BJ (cell line): ENCODE measurements at regions not wholly inside any gene's neighbourhood (a gene's known extent, or its start where the extent isn't known, plus 50 kb on each side); places are given as distances from the start of the nearest gene placed in this dataset.
A peak's percentile ranks its signal among the peaks of the same experiment; 100 is the strongest.

Experiments
- CTCF ChIA-PET: fragments of 350-600 bp; formaldehyde crosslinking; extraction: SDS; loops from one replicate; lab custom pipeline; 2021; ENCODE audit warnings: antibody characterized with exemption, inconsistent platforms; lab: Yijun Ruan, JAX
- POLR2A ChIA-PET: fragments of 300-600 bp; sonication (Branson Sonifier 250); formaldehyde crosslinking; extraction: SDS; loops from one replicate; lab custom pipeline; 2021; ENCODE audit warnings: antibody characterized with exemption; lab: Charles Lee
- DNase-seq: peaks from one replicate; pipeline ENCODE4 v3.0.0-alpha.2; 2011; ENCODE audit warnings: low read depth
- H3K27me3 ChIP-seq: 2 replicates; pipeline ENCODE4 v1.6.0; 2011; ENCODE audit warnings: low read length; ENCODE audit not compliant: control insufficient read depth, insufficient read depth
- H3K36me3 ChIP-seq: 2 replicates; pipeline ENCODE4 v1.5.1; 2011; ENCODE audit warnings: low read length; ENCODE audit not compliant: control insufficient read depth, insufficient read depth
- H3K4me3 ChIP-seq: 2 replicates; pipeline ENCODE4 v1.5.1; 2011; ENCODE audit warnings: low read depth, mild to moderate bottlenecking, control low read depth, low read length
- CTCF ChIP-seq: IDR thresholded peaks from 2 replicates; pipeline ENCODE4 v1.5.1; 2011; ENCODE audit warnings: low read depth, mild to moderate bottlenecking, control low read depth, inconsistent platforms, low read length, moderate library complexity; ENCODE audit not compliant: insufficient read depth

GRCh38 chr9:1219284-1219683 is 169.1 kb downstream of the DMRT2 start:
- ChIA-PET CTCF (interaction anchor here (0.6 to 1.0 kb wide), 2 partner anchors 10 to 28 kb away, joined by 3 read pairs; no protein-coding TSS in a partner anchor), POLR2A (no interaction called here)

DNA sequence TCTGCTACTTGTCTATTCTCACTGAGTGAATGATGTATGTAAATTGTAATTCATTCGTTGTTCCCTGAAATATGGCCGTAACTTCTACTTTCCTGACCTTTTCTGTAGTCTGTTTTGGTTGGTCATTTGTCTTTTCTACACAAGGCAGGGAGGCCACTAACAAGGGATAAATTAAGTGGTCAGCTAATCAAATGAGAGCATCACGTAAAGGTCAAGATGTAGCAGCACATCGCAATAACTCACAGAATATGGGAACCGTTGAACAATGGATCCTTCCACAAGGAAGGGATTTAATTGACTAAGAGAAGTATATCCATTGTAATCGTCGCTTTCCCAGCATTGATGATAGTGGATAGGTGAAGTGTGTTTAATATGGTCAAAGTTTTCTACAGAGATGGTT is 171.1 kb downstream of the DMRT2 start:
- CTCF ChIA-PET = no interaction called here
- H3K4me3 ChIP-seq = no peak overlapping the region
- no peaks in the 10 kb centered on the region for H3K36me3 ChIP-seq
- TF ChIP-seq CTCF = no peak
- no peaks in the 10 kb centered on the region for H3K27me3 ChIP-seq
- no peak for DNase-seq
- POLR2A ChIA-PET = no interaction called here

More at GRCh38 chr9:1219284-1219683, 169.1 kb downstream of the DMRT2 start:
- Histone ChIP-seq H3K27me3 (no peaks in the 10 kb centered on the region), H3K36me3 (no peaks in the 10 kb centered on the region), H3K4me3 (no peak overlapping the region)
- no peak for TF ChIP-seq CTCF
- DNase-seq = no peak

DNA sequence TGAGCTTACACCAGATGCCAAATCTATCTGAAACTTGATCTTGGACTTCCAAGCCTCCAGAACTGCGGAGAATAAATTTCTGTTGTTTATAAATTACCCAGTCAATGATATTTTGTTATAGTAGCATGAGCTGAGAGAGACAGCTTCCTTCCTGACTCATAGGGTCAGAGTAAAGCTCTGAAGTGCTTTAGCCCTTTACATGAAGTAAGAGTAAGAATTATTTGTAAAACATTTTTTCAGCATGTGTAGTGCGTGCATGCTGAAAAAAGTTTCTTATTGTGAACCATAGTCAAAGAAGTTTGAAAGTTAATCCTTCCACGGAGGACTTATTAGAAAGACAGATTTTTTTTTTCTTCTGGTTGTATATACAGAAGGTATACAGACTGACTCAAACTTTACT is 172.4 kb downstream of the DMRT2 start:
- Histone ChIP-seq H3K27me3 (no peaks in the 10 kb centered on the region), H3K36me3 (no peaks in the 10 kb centered on the region), H3K4me3 (no peak overlapping the region)
- ChIA-PET POLR2A (interaction anchor here (0.6 kb wide), 1 partner anchor 70 kb away, joined by 6 read pairs; no protein-coding TSS in a partner anchor), CTCF (no interaction called here)
- DNase-seq = no peak
- no peak for TF ChIP-seq CTCF

DNA sequence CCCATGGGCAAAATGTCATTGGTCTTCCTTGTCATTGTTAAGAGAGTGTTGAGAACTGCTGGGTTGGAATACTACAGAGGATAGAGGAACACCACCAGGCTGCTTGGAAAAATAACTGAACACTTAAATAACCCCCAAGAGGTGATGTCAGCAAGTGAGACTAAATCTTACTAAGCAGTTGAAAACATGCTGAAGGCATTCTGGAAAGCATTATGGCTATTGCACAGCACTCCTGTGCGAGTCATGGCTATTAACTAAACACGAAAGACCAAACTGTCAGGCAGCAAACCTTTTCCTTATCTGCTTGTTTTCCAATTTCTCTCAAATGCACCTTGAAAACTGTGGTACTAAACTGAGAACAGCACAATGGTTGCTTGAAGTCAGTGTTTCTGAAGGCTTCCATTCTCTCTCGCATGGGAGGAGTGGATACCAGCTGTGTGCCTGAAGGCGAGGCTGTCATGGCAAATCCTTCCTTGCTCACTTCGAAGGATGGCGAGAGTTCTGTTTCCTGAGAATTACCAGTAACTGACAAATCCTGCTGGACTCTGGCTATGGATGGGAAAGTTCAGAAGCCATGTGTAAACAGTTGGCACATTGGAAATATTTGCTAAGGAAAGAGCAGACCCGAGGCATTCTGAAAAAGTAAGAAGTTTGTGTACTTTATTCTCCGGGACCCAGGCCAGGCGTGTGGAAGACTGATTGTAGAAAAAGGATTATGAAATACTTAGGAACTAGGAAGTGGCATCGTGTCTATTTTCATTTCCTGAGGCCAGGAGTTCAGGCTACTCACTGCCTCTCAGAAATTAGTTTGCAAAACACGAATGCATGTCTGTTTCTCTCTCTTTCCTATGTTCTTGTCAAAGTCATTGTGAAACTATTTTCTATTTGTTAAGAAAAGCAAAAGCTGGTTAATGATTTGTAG is 182.1 kb downstream of the DMRT2 start:
- Histone ChIP-seq H3K36me3 (no peaks in the 10 kb centered on the region), H3K4me3 (peak overlapping the region; percentile 24), H3K27me3 (no peaks in the 10 kb centered on the region)
- DNase-seq = peak; percentile 73
- CTCF ChIA-PET = no interaction called here
- POLR2A ChIA-PET = interaction anchor here (0.5 kb wide), 1 partner anchor 576 kb away, joined by 4 read pairs; no protein-coding TSS in a partner anchor
- TF ChIP-seq CTCF = no peak

DNA sequence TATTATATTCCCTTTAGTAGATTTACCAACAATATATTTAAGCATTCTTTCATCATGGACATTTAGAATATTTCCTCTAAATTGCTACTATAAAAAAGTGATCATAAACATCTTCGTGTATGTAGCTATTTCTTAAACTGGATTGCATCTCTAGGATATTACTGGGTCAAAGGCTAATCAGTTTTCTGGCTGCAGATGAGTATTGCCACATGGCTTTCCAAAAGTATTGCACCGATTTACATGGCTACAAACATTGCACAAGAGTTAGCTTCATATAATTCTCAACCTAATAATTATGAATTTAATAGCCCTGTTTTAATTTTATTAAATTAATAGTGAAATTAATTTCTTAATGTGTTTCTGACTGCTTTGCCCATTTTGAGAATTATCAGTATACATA is 183.4 kb downstream of the DMRT2 start:
- Histone ChIP-seq H3K4me3 (no peak overlapping the region), H3K27me3 (no peaks in the 10 kb centered on the region), H3K36me3 (no peaks in the 10 kb centered on the region)
- no peak for DNase-seq
- CTCF ChIA-PET = no interaction called here
- TF ChIP-seq CTCF = no peak
- POLR2A ChIA-PET = no interaction called here
